Trophoblast cell (in vitro differentiated cells and primary cell): ENCODE measurements at regions not wholly inside any gene's neighbourhood (a gene's known extent, or its start where the extent isn't known, plus 50 kb on each side); places are given as distances from the start of the nearest gene placed in this dataset.

Experiments used
- DNase-seq, 2 donors: peaks; one replicate each; pipeline ENCODE4 v3.0.0-alpha.2; 2016
- H2AFZ ChIP-seq: 2 replicates; pipeline ENCODE4 v1.6.1; 2013; ENCODE audit warnings: low read length, moderate library complexity, mild to moderate bottlenecking; ENCODE audit not compliant: insufficient read depth, poor library complexity
- H2AK5ac ChIP-seq: 2 replicates; pipeline ENCODE4 v1.6.1; 2013; ENCODE audit warnings: mild to moderate bottlenecking, low read length
- H2BK120ac ChIP-seq: 2 replicates; pipeline ENCODE4 v1.6.1; 2013; ENCODE audit warnings: low read length, mild to moderate bottlenecking, moderate library complexity; ENCODE audit not compliant: insufficient read depth, poor library complexity
- H2BK12ac ChIP-seq: 2 replicates; pipeline ENCODE4 v1.6.1; 2013; ENCODE audit warnings: mild to moderate bottlenecking, low read length, moderate library complexity
- H2BK5ac ChIP-seq: 2 replicates; pipeline ENCODE4 v1.6.1; 2013; ENCODE audit warnings: low read length, low read depth, moderate library complexity, mild to moderate bottlenecking; ENCODE audit not compliant: poor library complexity
- H3K14ac ChIP-seq: 2 replicates; pipeline ENCODE4 v1.6.1; 2013; ENCODE audit warnings: mild to moderate bottlenecking, low read length
- H3K18ac ChIP-seq: 2 replicates; pipeline ENCODE4 v1.6.1; 2013; ENCODE audit warnings: mild to moderate bottlenecking, low read length
- H3K23ac ChIP-seq: 2 replicates; pipeline ENCODE4 v1.6.1; 2013; ENCODE audit warnings: low read length
- H3K27ac ChIP-seq: 2 replicates; pipeline ENCODE4 v1.5.1; 2013; ENCODE audit warnings: low read depth, mild to moderate bottlenecking, inconsistent platforms, low read length, moderate library complexity
- H3K27me3 ChIP-seq: 2 replicates; pipeline ENCODE4 v1.6.1; 2013; ENCODE audit warnings: inconsistent platforms, mild to moderate bottlenecking, low read length, moderate library complexity; ENCODE audit not compliant: insufficient read depth
- H3K36me3 ChIP-seq, 2 experiments: 1 replicate in 1 of 2; 2 replicates in 1 of 2; pipeline ENCODE4 v1.6.1; 2013; ENCODE audit warnings: low read length in 2 of 2, mild to moderate bottlenecking in 2 of 2, moderate library complexity in 1 of 2; ENCODE audit not compliant: insufficient read depth in 2 of 2, control insufficient read depth in 1 of 2
- H3K4ac ChIP-seq: 2 replicates; pipeline ENCODE4 v1.6.1; 2013; ENCODE audit warnings: low read depth, mild to moderate bottlenecking, low read length, moderate library complexity
- H3K4me1 ChIP-seq, 2 experiments: 1 replicate in 1 of 2; 2 replicates in 1 of 2; pipeline ENCODE4 v1.6.1; 2013; ENCODE audit warnings: low read length in 2 of 2, mild to moderate bottlenecking in 2 of 2, moderate library complexity in 1 of 2; ENCODE audit not compliant: insufficient read depth in 2 of 2, control insufficient read depth in 1 of 2
- H3K4me2 ChIP-seq: 2 replicates; pipeline ENCODE4 v1.6.1; 2013; ENCODE audit warnings: inconsistent platforms, mild to moderate bottlenecking, low read length, moderate library complexity
- H3K4me3 ChIP-seq: 2 replicates; pipeline ENCODE4 v1.5.1; 2013; ENCODE audit warnings: mild to moderate bottlenecking, low read depth, low read length, inconsistent platforms
- H3K79me1 ChIP-seq: one replicate; pipeline ENCODE4 v1.6.1; 2013; ENCODE audit warnings: low read length
- H3K79me2 ChIP-seq: 2 replicates; pipeline ENCODE4 v1.6.1; 2013; ENCODE audit warnings: low read length, mild to moderate bottlenecking; ENCODE audit not compliant: control insufficient read depth, insufficient read depth, poor library complexity
- H3K9ac ChIP-seq: 2 replicates; pipeline ENCODE4 v1.6.1; 2013; ENCODE audit warnings: mild to moderate bottlenecking, low read length
- H3K9me3 ChIP-seq: 2 replicates; pipeline ENCODE4 v1.6.1; 2013; ENCODE audit warnings: low read depth, mild to moderate bottlenecking, control low read depth, inconsistent platforms, low read length; ENCODE audit not compliant: insufficient read depth
- H4K12ac ChIP-seq: 2 replicates; pipeline ENCODE4 v1.6.1; 2013; ENCODE audit warnings: low read depth, mild to moderate bottlenecking, low read length, moderate library complexity
- H4K8ac ChIP-seq: 2 replicates; pipeline ENCODE4 v1.6.1; 2013; ENCODE audit warnings: low read depth, mild to moderate bottlenecking, low read length, moderate library complexity
- H4K91ac ChIP-seq: one replicate; pipeline ENCODE4 v1.6.1; 2013; ENCODE audit warnings: low read depth, mild to moderate bottlenecking, low read length, moderate library complexity
- WGBS: extraction: QIAGEN DNeasy Blood & Tissue Kit; methylation state at CpG from one replicate; pipeline ENCODE4 v1.1.7; 2013; ENCODE audit warnings: missing lambda C conversion rate; ENCODE audit not compliant: insufficient read length, insufficient coverage; ENCODE audit errors: extremely low coverage; 5-methylcytosine and 5-hydroxymethylcytosine counted together

GRCh38 chr3:75218577-75218976, 445.6 kb upstream of the FRG2C start:
- Histone ChIP-seq H2AFZ (no peak overlapping the region), H3K4me2 (no peak overlapping the region), H3K27ac (no peak overlapping the region), H3K79me2 (no peaks in the 10 kb centered on the region), H4K91ac (no peak overlapping the region), H3K79me1 (no peaks in the 10 kb centered on the region), H3K9me3 (no peaks in the 10 kb centered on the region), H3K23ac (no peak overlapping the region), H3K4me1 (no peaks in the 10 kb centered on the region), H3K4ac (no peak overlapping the region), H3K14ac (no peak overlapping the region), H4K8ac (no peak overlapping the region), H2BK12ac (no peak overlapping the region), H4K12ac (no peak overlapping the region), H3K18ac (no peak overlapping the region), H2AK5ac (no peak overlapping the region), H2BK120ac (no peak overlapping the region), H3K4me3 (no peak overlapping the region), H3K27me3 (no peaks in the 10 kb centered on the region), H2BK5ac (no peak overlapping the region), H3K9ac (no peak overlapping the region), H3K36me3 (no peaks in the 10 kb centered on the region)
- no peak for DNase-seq
- WGBS: no CpG with 5 or more reads among the region's 1 CpG

DNA sequence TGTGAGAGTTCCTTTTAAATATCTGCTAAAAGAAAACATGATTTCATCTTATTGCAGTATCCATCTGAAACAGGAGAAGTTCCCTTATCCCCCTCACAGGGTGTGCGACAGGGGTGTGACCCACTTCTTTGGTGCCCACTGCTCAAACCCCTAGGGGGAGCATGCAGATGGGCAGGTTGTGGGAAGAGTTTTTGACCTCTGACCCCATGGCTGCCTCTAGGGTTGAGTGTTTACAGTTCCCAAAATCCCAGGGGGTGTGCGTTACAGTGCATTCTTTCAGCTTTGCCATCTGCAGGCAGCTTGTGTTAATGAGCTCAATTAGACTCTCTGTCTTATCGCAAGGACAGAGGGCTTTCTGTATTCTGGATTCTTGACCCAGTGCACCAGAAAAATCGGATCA, 443.2 kb upstream of the FRG2C start:
- no peak overlapping the region for H3K23ac ChIP-seq
- no peak overlapping the region for H3K14ac ChIP-seq
- H3K4me1 ChIP-seq: no peaks in the 10 kb centered on the region
- no peak overlapping the region for H2AFZ ChIP-seq
- H2BK120ac ChIP-seq: no peak overlapping the region
- no peak overlapping the region for H2AK5ac ChIP-seq
- no peak overlapping the region for H3K9ac ChIP-seq
- H3K27me3 ChIP-seq: no peaks in the 10 kb centered on the region
- no peaks in the 10 kb centered on the region for H3K79me1 ChIP-seq
- no peak overlapping the region for H4K91ac ChIP-seq
- no peak overlapping the region for H2BK12ac ChIP-seq
- DNase-seq: no peak
- no peaks in the 10 kb centered on the region for H3K36me3 ChIP-seq
- H3K4ac ChIP-seq: no peak overlapping the region
- H3K4me3 ChIP-seq: no peak overlapping the region
- no peak overlapping the region for H3K18ac ChIP-seq
- WGBS: no CpG with 5 or more reads among the region's 4 CpGs
- no peaks in the 10 kb centered on the region for H3K79me2 ChIP-seq
- H3K9me3 ChIP-seq: no peaks in the 10 kb centered on the region
- no peak overlapping the region for H4K12ac ChIP-seq
- no peak overlapping the region for H2BK5ac ChIP-seq
- H3K4me2 ChIP-seq: no peak overlapping the region
- no peak overlapping the region for H4K8ac ChIP-seq
- no peak overlapping the region for H3K27ac ChIP-seq

DNA sequence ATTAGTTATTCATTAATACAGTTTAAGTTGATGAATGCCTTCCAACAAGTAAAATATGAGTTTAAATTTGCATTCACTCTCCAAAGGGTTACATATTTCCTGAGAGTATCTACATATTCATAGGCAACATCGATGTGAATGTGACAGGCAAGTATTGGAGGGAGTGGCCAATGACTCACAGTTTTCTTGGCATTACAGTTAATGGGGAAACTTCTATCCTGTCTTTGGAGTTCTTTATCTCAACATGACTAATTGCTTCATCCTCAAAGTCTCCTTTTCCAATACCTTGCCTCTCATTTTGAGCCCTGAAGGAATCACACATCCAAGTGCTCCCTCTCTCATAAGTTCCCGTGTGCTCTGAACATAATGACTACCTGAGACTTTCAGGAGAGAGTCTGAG, 439.7 kb upstream of the FRG2C start:
- no peak overlapping the region for H2BK12ac ChIP-seq

GRCh38 chr3:75232216-75232615, 431.9 kb upstream of the FRG2C start:
- Histone ChIP-seq H4K8ac (no peak overlapping the region), H3K4ac (no peak overlapping the region), H3K79me1 (no peaks in the 10 kb centered on the region), H2BK5ac (no peak overlapping the region), H2AK5ac (no peak overlapping the region), H3K4me1 (no peaks in the 10 kb centered on the region), H2AFZ (no peak overlapping the region), H3K4me3 (no peak overlapping the region), H3K23ac (no peak overlapping the region), H3K27me3 (no peaks in the 10 kb centered on the region), H3K36me3 (no peaks in the 10 kb centered on the region), H4K12ac (no peak overlapping the region), H4K91ac (no peak overlapping the region), H3K18ac (no peak overlapping the region), H3K9me3 (no peaks in the 10 kb centered on the region), H2BK12ac (no peak overlapping the region), H3K27ac (no peak overlapping the region), H3K9ac (no peak overlapping the region), H3K4me2 (no peak overlapping the region), H2BK120ac (no peak overlapping the region), H3K14ac (no peak overlapping the region), H3K79me2 (no peaks in the 10 kb centered on the region)
- DNase-seq: peak; percentile 68 to 87
- no CpG with 5 or more reads among the region's 1 CpG for WGBS

More for the DNA sequence above, 439.7 kb upstream of the FRG2C start:
- no peak overlapping the region for H4K91ac ChIP-seq
- H3K79me1 ChIP-seq: no peaks in the 10 kb centered on the region
- no peak overlapping the region for H2BK5ac ChIP-seq
- no peak overlapping the region for H2AFZ ChIP-seq
- H2BK120ac ChIP-seq: no peak overlapping the region
- H3K27me3 ChIP-seq: no peaks in the 10 kb centered on the region
- no peak overlapping the region for H3K4me2 ChIP-seq
- H3K4ac ChIP-seq: no peak overlapping the region
- H3K14ac ChIP-seq: no peak overlapping the region
- H3K4me3 ChIP-seq: no peak overlapping the region
- no peaks in the 10 kb centered on the region for H3K4me1 ChIP-seq
- no CpG with 5 or more reads among the region's 2 CpGs for WGBS
- no peak overlapping the region for H4K12ac ChIP-seq
- H3K9ac ChIP-seq: no peak overlapping the region
- H3K79me2 ChIP-seq: no peaks in the 10 kb centered on the region
- no peak overlapping the region for H3K23ac ChIP-seq
- no peak overlapping the region for H4K8ac ChIP-seq
- H2AK5ac ChIP-seq: no peak overlapping the region
- no peaks in the 10 kb centered on the region for H3K9me3 ChIP-seq
- peak in 1 of 2 donors; percentile 17 for DNase-seq
- H3K27ac ChIP-seq: no peak overlapping the region
- H3K18ac ChIP-seq: no peak overlapping the region
- H3K36me3 ChIP-seq: no peaks in the 10 kb centered on the region
